ENCODE measurements at regions not wholly inside any gene's neighbourhood (a gene's known extent, or its start where the extent isn't known, plus 50 kb on each side); places are given as distances from the start of the nearest gene placed in this dataset.
A peak's percentile ranks its signal among the peaks of the same experiment; 100 is the strongest.

GRCh38 chr5:135702191-135702590 lies 123.4 kb upstream of the CXCL14 start:
- no peak for TF ChIP-seq POLR2AphosphoS5 (IDR thresholded peaks at IDR 0.05)
- TF ChIP-seq POLR2A (IDR thresholded peaks at IDR 0.05) = no peak
- TF ChIP-seq CTCF (IDR thresholded peaks at IDR 0.05) = no peak
- no peaks in the 10 kb centered on the region for H3K4me1 ChIP-seq
- H3K27me3 ChIP-seq = no peaks in the 10 kb centered on the region
- H3K27ac ChIP-seq = no peak overlapping the region
- no peaks in the 10 kb centered on the region for H3K9me3 ChIP-seq
- intact Hi-C loops (cut with DNase I; ENCODE audit: low total_unique reads) = no loop called here
- no peak for DNase-seq (ENCODE audit: low spot score in 2 of 2)
- H3K4me3 ChIP-seq = no peak overlapping the region
- H3K36me3 ChIP-seq = no peaks in the 10 kb centered on the region

DNA sequence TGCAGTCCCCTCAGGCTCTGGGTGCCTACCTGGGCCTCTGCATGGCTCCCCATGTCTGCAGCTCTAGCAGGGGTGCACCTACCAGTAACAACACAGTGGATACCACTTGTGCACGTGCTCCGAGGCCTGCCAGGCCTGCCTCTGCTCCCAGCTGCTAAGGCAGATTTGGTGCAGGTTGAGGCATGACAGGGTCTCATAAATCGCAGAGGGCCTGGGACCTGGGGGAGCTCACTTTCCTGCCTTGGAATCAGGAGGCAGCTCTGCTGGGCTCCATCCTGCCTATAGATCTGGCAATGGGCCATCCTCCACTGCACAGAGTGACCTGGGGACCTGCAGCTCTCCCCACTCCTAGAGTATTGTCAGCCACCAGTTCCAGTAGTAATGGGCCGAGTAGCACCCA lies 121.9 kb upstream of the CXCL14 start:
- Histone ChIP-seq H3K36me3 (no peaks in the 10 kb centered on the region), H3K4me1 (no peaks in the 10 kb centered on the region), H3K4me3 (no peak overlapping the region), H3K27me3 (no peaks in the 10 kb centered on the region), H3K9me3 (no peaks in the 10 kb centered on the region), H3K27ac (no peak overlapping the region)
- intact Hi-C loops (cut with DNase I; ENCODE audit: low total_unique reads) = no loop called here
- no peak for TF ChIP-seq CTCF (IDR thresholded peaks at IDR 0.05)
- no peak for TF ChIP-seq POLR2AphosphoS5 (IDR thresholded peaks at IDR 0.05)
- TF ChIP-seq POLR2A (IDR thresholded peaks at IDR 0.05) = no peak
- no peak for DNase-seq (ENCODE audit: low spot score in 2 of 2)

- H3K27ac ChIP-seq = peak overlapping the region in 1 of 2 donors; percentile 55
- intact Hi-C loops (cut with DNase I; ENCODE audit: low total_unique reads) = no loop called here
- H3K27me3 ChIP-seq = no peaks in the 10 kb centered on the region
- H3K4me3 ChIP-seq = no peak overlapping the region
- no peaks in the 10 kb centered on the region for H3K9me3 ChIP-seq
- H3K4me1 ChIP-seq = no peaks in the 10 kb centered on the region
- no peaks in the 10 kb centered on the region for H3K36me3 ChIP-seq
- DNase-seq (ENCODE audit: low spot score in 2 of 2) = no peak
- TF ChIP-seq POLR2A (IDR thresholded peaks at IDR 0.05) (no peak), POLR2AphosphoS5 (IDR thresholded peaks at IDR 0.05) (no peak), CTCF (IDR thresholded peaks at IDR 0.05) (no peak)
Measured at GRCh38 chr5:135697959-135698345, 119.2 kb upstream of the CXCL14 start.

DNA sequence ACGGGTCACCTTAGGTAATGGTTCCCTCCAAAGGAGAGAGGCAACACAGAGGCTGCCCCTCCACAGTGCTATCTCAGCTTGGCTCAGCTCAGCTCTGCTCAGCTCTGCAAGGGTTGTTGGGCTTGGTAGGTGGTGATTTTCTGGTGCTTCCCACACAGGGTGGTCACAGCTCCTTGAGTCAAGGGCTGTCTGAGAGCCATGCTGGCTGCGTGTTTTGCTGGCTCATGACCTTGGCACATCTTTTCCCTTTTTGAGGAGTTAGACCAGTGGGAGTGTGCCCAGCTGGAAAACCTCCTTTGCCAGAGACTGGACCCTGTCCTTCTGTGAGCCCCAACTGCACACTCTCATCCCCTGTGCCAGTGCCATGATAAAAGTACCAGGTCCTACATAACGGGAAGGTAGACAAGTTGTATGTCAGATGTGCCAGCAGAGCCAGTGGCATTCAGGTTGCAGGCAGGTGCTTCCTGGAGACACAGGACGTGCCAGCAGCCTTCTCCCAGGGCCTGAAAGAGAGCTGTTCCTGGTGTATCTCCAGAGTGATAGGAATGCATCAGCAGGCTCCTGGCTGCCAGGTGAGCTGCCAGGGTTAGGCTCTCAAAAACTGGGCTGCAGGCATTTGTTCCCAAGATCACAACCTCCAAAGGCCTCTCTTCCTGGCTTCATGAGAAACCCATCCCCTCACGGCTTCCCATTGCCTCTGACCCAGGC lies 118.6 kb upstream of the CXCL14 start:
- intact Hi-C loops (cut with DNase I; ENCODE audit: low total_unique reads) = no loop called here
- H3K27ac ChIP-seq = peak overlapping the region in 1 of 2 donors; percentile 55
- DNase-seq (ENCODE audit: low spot score in 2 of 2) = no peak

More for the DNA sequence above, 118.6 kb upstream of the CXCL14 start:
- H3K27me3 ChIP-seq = no peaks in the 10 kb centered on the region
- no peak overlapping the region for H3K4me3 ChIP-seq
- no peaks in the 10 kb centered on the region for H3K9me3 ChIP-seq
- H3K36me3 ChIP-seq = no peaks in the 10 kb centered on the region
- H3K4me1 ChIP-seq = no peaks in the 10 kb centered on the region
- TF ChIP-seq POLR2A (IDR thresholded peaks at IDR 0.05) (no peak), POLR2AphosphoS5 (IDR thresholded peaks at IDR 0.05) (no peak), CTCF (IDR thresholded peaks at IDR 0.05) (no peak)

Measured in breast epithelium (tissue), 4 donors.